ENCODE measurements at regions not wholly inside any gene's neighbourhood (a gene's known extent, or its start where the extent isn't known, plus 50 kb on each side); places are given as distances from the start of the nearest gene placed in this dataset.

DNA sequence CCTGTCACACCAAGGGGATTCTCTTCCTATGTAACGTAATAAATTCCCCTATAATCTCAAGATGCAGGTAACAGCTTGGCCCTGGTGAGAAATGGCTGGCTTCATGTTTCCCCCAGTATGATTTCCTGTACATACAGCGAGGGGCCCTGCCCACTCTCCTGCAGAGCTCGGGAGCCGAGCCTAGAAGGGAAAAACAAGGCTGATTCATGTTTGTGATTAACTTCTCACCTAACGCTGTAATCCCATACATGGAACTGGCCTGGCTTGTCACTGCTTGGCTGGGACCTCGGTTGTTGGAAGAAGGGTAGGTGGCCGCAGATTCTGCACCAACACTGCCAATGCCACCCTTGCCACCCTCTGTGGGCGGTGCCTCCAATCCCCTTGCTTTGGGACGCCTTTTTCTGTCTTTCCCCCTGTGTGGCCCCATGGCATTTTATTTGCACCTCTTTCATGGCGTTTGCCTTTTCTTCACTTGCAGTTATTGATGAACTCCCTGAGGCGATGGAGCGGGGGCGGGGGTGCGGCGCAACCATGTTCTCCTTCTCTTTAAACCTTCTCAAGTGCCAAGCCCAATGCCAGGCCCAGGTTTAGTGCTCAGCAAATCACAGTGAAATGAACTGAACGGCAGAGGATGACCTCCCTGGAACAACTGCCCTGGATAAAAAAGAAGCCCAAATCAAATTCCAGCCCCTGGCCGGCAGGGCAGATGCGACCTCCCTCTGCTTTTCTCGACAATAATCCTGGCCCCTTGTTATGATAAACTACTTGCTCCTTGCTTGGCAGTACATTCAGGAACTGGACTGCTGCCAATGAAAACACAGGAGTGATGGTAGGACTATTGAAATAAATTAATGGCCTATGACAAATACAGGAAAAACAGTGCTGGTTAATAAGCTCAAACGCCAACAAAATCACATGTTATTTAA, 108.1 kb downstream of the TMEM174 start:
- TF ChIP-seq POLR2A (IDR thresholded peaks at IDR 0.05; ENCODE audit: low read length) (no peak), RCOR1 (IDR thresholded peaks at IDR 0.05; ENCODE audit: low read depth, low read length) (no peak), KDM5A (IDR thresholded peaks at IDR 0.05) (no peak), ZNF302 (CRISPR knock-in tag; IDR thresholded peaks at IDR 0.05) (no peak), ESRRA (IDR thresholded peaks at IDR 0.05; ENCODE audit: borderline replicate concordance, low read length) (no peak)
- TF ChIP-seq, protein P1, sequence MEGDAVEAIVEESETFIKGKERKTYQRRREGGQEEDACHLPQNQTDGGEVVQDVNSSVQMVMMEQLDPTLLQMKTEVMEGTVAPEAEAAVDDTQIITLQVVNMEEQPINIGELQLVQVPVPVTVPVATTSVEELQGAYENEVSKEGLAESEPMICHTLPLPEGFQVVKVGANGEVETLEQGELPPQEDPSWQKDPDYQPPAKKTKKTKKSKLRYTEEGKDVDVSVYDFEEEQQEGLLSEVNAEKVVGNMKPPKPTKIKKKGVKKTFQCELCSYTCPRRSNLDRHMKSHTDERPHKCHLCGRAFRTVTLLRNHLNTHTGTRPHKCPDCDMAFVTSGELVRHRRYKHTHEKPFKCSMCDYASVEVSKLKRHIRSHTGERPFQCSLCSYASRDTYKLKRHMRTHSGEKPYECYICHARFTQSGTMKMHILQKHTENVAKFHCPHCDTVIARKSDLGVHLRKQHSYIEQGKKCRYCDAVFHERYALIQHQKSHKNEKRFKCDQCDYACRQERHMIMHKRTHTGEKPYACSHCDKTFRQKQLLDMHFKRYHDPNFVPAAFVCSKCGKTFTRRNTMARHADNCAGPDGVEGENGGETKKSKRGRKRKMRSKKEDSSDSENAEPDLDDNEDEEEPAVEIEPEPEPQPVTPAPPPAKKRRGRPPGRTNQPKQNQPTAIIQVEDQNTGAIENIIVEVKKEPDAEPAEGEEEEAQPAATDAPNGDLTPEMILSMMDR (IDR thresholded peaks at IDR 0.05): no peak

Data from A549 (cell line).